Stimulated activated naive CD8-positive, alpha-beta T cell treated with anti-CD3 and anti-CD28 coated beads, Interleukin-15, Interleukin-2, amounts not matched to agents 100 ng/mL and 50 ng/mL, for 24 hours (primary cell): ENCODE measurements at regions not wholly inside any gene's neighbourhood (a gene's known extent, or its start where the extent isn't known, plus 50 kb on each side); places are given as distances from the start of the nearest gene placed in this dataset.

Source experiments
- H3K27ac Mint-ChIP-seq: one replicate; pipeline ENCODE4 v1.8.0; 2021; ENCODE audit warnings: mild to moderate bottlenecking, mixed read lengths
- H3K27me3 Mint-ChIP-seq: one replicate; pipeline ENCODE4 v1.8.0; 2021; ENCODE audit warnings: mixed read lengths
- H3K36me3 Mint-ChIP-seq: one replicate; pipeline ENCODE4 v1.8.0; 2021; ENCODE audit warnings: low read depth, mixed read lengths
- H3K4me1 Mint-ChIP-seq: one replicate; pipeline ENCODE4 v1.8.0; 2021; ENCODE audit warnings: low read depth, mixed read lengths
- H3K4me3 Mint-ChIP-seq: one replicate; pipeline ENCODE4 v1.8.0; 2021; ENCODE audit warnings: mild to moderate bottlenecking, mixed read lengths
- H3K9me3 Mint-ChIP-seq: one replicate; pipeline ENCODE4 v1.8.0; 2021; ENCODE audit warnings: mixed read lengths

DNA sequence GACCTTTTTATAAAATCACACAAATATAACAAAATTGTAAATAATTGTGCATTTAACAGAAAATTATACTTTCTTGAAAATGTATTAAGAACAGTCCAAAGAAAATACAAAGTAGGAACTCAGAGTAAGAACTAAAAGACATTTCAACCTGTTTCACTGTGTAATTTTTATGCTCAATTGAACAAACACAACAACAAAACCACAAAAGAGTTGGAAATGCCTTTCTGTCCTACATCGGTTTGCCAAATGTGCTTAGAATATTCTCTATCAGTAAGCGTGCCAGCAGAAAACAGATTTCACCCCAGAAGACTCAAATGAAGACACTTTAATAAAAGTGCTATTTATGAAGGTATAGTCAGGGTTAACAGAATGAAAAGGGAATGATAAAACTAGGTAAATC, 592.1 kb downstream of the PRELID2 start:
- Mint-ChIP-seq H3K27me3 (no peaks in the 10 kb centered on the region), H3K36me3 (no peaks in the 10 kb centered on the region), H3K27ac (no peak overlapping the region), H3K4me3 (no peak overlapping the region), H3K9me3 (no peaks in the 10 kb centered on the region), H3K4me1 (no peaks in the 10 kb centered on the region)

- no peaks in the 10 kb centered on the region for H3K4me1 Mint-ChIP-seq
- no peaks in the 10 kb centered on the region for H3K36me3 Mint-ChIP-seq
- no peaks in the 10 kb centered on the region for H3K27me3 Mint-ChIP-seq
- H3K9me3 Mint-ChIP-seq, result no peaks in the 10 kb centered on the region
- H3K27ac Mint-ChIP-seq, result no peak overlapping the region
- no peak overlapping the region for H3K4me3 Mint-ChIP-seq
These were observed 592.6 kb downstream of the PRELID2 start for GRCh38 chr5:145242551-145242950.

GRCh38 chr5:145237843-145238242, 597.3 kb downstream of the PRELID2 start:
- Mint-ChIP-seq H3K36me3 (no peaks in the 10 kb centered on the region), H3K27me3 (no peaks in the 10 kb centered on the region), H3K4me1 (no peaks in the 10 kb centered on the region), H3K27ac (no peak overlapping the region), H3K4me3 (no peak overlapping the region), H3K9me3 (no peaks in the 10 kb centered on the region)

DNA sequence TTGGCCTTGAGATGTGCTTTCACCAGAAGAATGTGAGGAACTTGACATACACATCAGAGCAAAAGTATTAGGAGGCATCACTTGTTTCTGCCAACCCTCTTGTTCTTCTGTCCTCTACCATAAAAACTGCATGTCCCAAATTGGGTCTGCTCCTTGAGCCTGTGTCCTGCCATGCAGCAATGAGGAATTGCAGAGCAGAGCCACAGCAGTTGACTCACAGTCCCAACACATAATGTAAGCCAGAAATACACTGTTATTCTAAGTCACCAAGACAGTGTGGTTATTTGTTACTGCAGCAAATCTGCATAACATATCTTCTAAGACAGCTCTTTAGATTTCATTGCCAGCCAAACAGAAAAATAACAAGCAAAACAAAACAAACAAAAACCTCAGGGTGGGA, 598.2 kb downstream of the PRELID2 start:
- H3K27me3 Mint-ChIP-seq, result no peaks in the 10 kb centered on the region
- no peaks in the 10 kb centered on the region for H3K4me1 Mint-ChIP-seq
- H3K4me3 Mint-ChIP-seq, result no peak overlapping the region
- H3K27ac Mint-ChIP-seq, result no peak overlapping the region
- H3K36me3 Mint-ChIP-seq, result no peaks in the 10 kb centered on the region
- H3K9me3 Mint-ChIP-seq, result no peaks in the 10 kb centered on the region

DNA sequence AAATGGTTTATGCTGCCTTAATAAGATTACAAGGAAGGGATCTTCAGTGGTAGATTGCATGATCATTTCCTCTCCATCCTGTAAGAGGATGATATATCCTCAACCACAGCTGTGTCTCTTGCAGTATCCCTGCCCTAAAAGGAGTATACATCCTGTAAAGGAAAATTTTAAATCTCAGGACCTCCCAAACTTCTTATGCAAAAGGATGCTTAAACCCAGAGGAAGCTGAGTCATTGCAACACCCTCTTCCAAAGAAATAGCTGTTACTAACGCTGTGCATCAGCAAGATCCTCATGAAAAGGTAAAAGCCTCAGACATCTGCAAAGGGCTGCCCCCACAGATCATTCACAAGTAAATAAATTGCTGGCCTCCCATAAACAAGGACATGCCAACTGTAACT, 599.0 kb downstream of the PRELID2 start:
- H3K36me3 Mint-ChIP-seq, result no peaks in the 10 kb centered on the region
- H3K9me3 Mint-ChIP-seq, result no peaks in the 10 kb centered on the region

GRCh38 chr5:145233461-145233860, 601.7 kb downstream of the PRELID2 start:
- no peaks in the 10 kb centered on the region for H3K27me3 Mint-ChIP-seq
- H3K27ac Mint-ChIP-seq, result no peak overlapping the region
- no peaks in the 10 kb centered on the region for H3K36me3 Mint-ChIP-seq
- no peaks in the 10 kb centered on the region for H3K4me1 Mint-ChIP-seq
- H3K9me3 Mint-ChIP-seq, result no peaks in the 10 kb centered on the region
- no peak overlapping the region for H3K4me3 Mint-ChIP-seq

More for the DNA sequence above, 599.0 kb downstream of the PRELID2 start:
- no peaks in the 10 kb centered on the region for H3K4me1 Mint-ChIP-seq
- no peak overlapping the region for H3K27ac Mint-ChIP-seq
- no peak overlapping the region for H3K4me3 Mint-ChIP-seq
- no peaks in the 10 kb centered on the region for H3K27me3 Mint-ChIP-seq

GRCh38 chr5:145230781-145231180, 604.4 kb downstream of the PRELID2 start:
- Mint-ChIP-seq H3K27me3 (no peaks in the 10 kb centered on the region), H3K27ac (no peak overlapping the region)

DNA sequence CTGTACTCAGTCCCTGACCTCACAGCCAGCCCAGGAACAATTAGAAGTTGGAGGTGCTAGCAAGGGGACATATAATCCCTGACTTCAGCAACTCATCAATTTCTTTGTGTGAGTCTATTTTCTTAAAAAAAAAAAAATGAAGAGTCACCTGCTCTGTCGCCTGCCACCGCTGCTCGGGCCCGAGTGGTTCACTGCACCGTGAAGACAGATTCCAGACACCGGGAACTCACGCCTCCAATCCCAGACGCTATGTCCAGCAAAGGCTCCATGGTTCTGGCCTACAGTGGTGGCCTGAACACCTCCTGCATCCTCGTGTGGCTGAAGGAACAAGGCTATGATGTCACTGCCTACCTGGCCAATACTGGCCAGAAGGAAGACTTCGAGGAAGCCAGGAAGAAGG, 606.6 kb downstream of the PRELID2 start:
- no peaks in the 10 kb centered on the region for H3K27me3 Mint-ChIP-seq
- H3K4me3 Mint-ChIP-seq, result no peak overlapping the region
- H3K4me1 Mint-ChIP-seq, result no peaks in the 10 kb centered on the region
- no peak overlapping the region for H3K27ac Mint-ChIP-seq
- no peaks in the 10 kb centered on the region for H3K36me3 Mint-ChIP-seq
- no peaks in the 10 kb centered on the region for H3K9me3 Mint-ChIP-seq

More at GRCh38 chr5:145230781-145231180, 604.4 kb downstream of the PRELID2 start:
- H3K9me3 Mint-ChIP-seq, result no peaks in the 10 kb centered on the region
- no peaks in the 10 kb centered on the region for H3K36me3 Mint-ChIP-seq
- no peaks in the 10 kb centered on the region for H3K4me1 Mint-ChIP-seq
- H3K4me3 Mint-ChIP-seq, result no peak overlapping the region

DNA sequence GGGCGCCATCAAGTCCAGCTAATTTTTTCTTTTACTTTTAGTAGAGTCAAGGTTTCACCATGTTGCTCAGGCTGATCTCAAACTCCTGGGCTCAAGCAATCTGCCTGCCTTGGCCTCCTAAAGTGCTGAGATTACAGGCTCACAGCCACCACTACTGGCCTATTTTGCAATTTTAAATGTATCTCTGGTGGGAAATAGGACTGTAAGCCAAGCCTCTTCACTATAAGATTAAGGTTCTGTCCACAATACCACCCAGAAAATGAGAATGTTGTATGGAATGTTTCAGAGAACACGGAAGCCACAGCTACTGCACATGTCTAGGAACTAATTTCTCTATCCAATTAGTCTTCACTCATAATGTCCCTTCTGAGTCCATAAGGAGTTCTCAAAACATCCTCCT, 607.3 kb downstream of the PRELID2 start:
- H3K27ac Mint-ChIP-seq, result no peak overlapping the region
- H3K36me3 Mint-ChIP-seq, result no peaks in the 10 kb centered on the region
- no peak overlapping the region for H3K4me3 Mint-ChIP-seq
- no peaks in the 10 kb centered on the region for H3K27me3 Mint-ChIP-seq
- no peaks in the 10 kb centered on the region for H3K9me3 Mint-ChIP-seq
- H3K4me1 Mint-ChIP-seq, result no peaks in the 10 kb centered on the region

- no peaks in the 10 kb centered on the region for H3K4me1 Mint-ChIP-seq
- no peak overlapping the region for H3K27ac Mint-ChIP-seq
- no peak overlapping the region for H3K4me3 Mint-ChIP-seq
- no peaks in the 10 kb centered on the region for H3K36me3 Mint-ChIP-seq
- no peaks in the 10 kb centered on the region for H3K9me3 Mint-ChIP-seq
- no peaks in the 10 kb centered on the region for H3K27me3 Mint-ChIP-seq
These were observed 608.4 kb downstream of the PRELID2 start for GRCh38 chr5:145226726-145227125.

- Mint-ChIP-seq H3K27ac (no peak overlapping the region), H3K9me3 (no peaks in the 10 kb centered on the region), H3K36me3 (no peaks in the 10 kb centered on the region), H3K4me1 (no peaks in the 10 kb centered on the region), H3K27me3 (no peaks in the 10 kb centered on the region), H3K4me3 (no peak overlapping the region)
These were observed 609.6 kb downstream of the PRELID2 start for GRCh38 chr5:145225529-145225928.

GRCh38 chr5:145223582-145223981, 611.6 kb downstream of the PRELID2 start:
- H3K4me3 Mint-ChIP-seq, result no peak overlapping the region
- no peaks in the 10 kb centered on the region for H3K4me1 Mint-ChIP-seq
- no peak overlapping the region for H3K27ac Mint-ChIP-seq
- no peaks in the 10 kb centered on the region for H3K27me3 Mint-ChIP-seq
- no peaks in the 10 kb centered on the region for H3K9me3 Mint-ChIP-seq
- no peaks in the 10 kb centered on the region for H3K36me3 Mint-ChIP-seq

DNA sequence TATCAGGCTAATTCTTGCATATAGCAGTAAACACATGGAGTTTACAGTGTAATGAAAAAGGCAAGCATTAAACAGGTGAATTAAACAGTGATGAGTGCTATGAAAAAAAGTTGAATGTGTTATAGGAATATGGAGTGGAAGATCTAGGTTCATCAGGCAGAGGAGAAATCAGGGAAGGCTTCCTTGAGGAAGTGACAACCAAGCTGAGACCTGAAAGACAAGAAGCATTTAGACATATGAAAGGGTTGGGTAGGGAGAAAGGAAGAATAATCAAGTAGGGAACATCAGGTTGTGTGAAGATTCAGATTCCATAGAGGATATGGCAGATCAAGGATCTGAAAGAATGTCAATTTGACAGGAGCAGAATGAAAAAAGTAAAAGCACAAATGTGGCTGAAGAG, 612.5 kb downstream of the PRELID2 start:
- Mint-ChIP-seq H3K36me3 (no peaks in the 10 kb centered on the region), H3K27me3 (no peaks in the 10 kb centered on the region), H3K27ac (no peak overlapping the region), H3K9me3 (no peaks in the 10 kb centered on the region), H3K4me1 (no peaks in the 10 kb centered on the region), H3K4me3 (no peak overlapping the region)

GRCh38 chr5:145221416-145221815, 613.7 kb downstream of the PRELID2 start:
- Mint-ChIP-seq H3K4me3 (no peak overlapping the region), H3K9me3 (no peaks in the 10 kb centered on the region), H3K27me3 (no peaks in the 10 kb centered on the region), H3K36me3 (no peaks in the 10 kb centered on the region), H3K4me1 (no peaks in the 10 kb centered on the region), H3K27ac (no peak overlapping the region)

DNA sequence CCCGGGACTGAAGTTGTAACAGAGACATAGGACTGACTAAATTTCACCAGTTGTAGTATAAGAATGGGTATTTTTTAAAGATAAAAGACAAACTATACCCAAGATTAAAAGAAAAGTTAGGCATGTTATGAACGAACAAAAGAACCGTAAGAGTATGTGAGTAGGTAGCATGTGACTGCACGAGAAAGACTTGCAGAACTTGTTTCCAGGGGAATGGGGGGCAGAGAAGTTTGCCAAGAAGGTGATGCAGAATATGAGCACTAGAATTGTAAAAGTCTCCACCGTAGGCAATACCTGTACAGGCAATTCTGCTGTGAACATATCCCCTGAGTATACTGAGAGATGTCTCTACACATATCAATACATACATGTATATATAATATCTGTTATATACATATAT, 614.7 kb downstream of the PRELID2 start:
- no peaks in the 10 kb centered on the region for H3K27me3 Mint-ChIP-seq
- no peaks in the 10 kb centered on the region for H3K36me3 Mint-ChIP-seq
- no peak overlapping the region for H3K4me3 Mint-ChIP-seq
- H3K27ac Mint-ChIP-seq, result no peak overlapping the region
- no peaks in the 10 kb centered on the region for H3K9me3 Mint-ChIP-seq
- no peaks in the 10 kb centered on the region for H3K4me1 Mint-ChIP-seq

DNA sequence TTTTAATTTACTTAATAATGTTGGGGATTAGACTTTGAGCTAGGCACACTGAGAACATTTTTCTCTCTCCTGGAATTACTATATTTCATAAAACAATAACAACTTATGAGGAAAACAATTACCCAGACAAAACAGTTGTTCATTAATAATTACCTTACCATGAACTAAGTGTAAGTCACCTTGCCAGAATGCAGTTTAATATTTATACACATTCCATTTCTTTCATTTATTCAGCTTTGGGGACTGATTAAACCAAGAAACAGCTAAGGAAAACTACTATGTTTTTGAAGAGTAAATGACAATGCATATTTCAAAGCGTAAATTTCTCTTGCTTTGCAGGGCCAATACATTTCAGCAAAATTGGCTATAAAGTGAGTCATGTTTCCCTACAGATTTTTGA, 616.2 kb downstream of the PRELID2 start:
- no peaks in the 10 kb centered on the region for H3K9me3 Mint-ChIP-seq
- no peaks in the 10 kb centered on the region for H3K27me3 Mint-ChIP-seq
- no peak overlapping the region for H3K27ac Mint-ChIP-seq
- no peaks in the 10 kb centered on the region for H3K4me1 Mint-ChIP-seq
- H3K4me3 Mint-ChIP-seq, result no peak overlapping the region
- no peaks in the 10 kb centered on the region for H3K36me3 Mint-ChIP-seq

GRCh38 chr5:145218019-145218418, 617.1 kb downstream of the PRELID2 start:
- Mint-ChIP-seq H3K9me3 (no peaks in the 10 kb centered on the region), H3K4me3 (no peak overlapping the region), H3K4me1 (no peaks in the 10 kb centered on the region), H3K36me3 (no peaks in the 10 kb centered on the region), H3K27me3 (no peaks in the 10 kb centered on the region), H3K27ac (no peak overlapping the region)
